ENCODE measurements at regions not wholly inside any gene's neighbourhood (a gene's known extent, or its start where the extent isn't known, plus 50 kb on each side); places are given as distances from the start of the nearest gene placed in this dataset.
"Not testable (repeated sequence)": the region's sequence is repeated elsewhere in the genome, so short reads cannot be mapped to it uniquely, and the experiment has no call there.

- no peaks in the 10 kb centered on the region for H3K4me1 ChIP-seq (ENCODE audit: low read depth)
- H3K27me3 ChIP-seq, result no peaks in the 10 kb centered on the region
- H3K27ac ChIP-seq, result no peak overlapping the region
- TF ChIP-seq CTCF (IDR thresholded peaks at IDR 0.05; ENCODE audit: low read depth, low read length), result no peak
- no peak for DNase-seq (ENCODE audit: low read depth in 1 of 2, low spot score in 1 of 2)
- no peaks in the 10 kb centered on the region for H3K9me3 ChIP-seq (ENCODE audit: low read depth)
- no peaks in the 10 kb centered on the region for H3K36me3 ChIP-seq
- H3K4me3 ChIP-seq, result no peak overlapping the region
These were observed 538.1 kb upstream of the GYPC start for GRCh38 chr2:126117886-126118285.

GRCh38 chr2:126145752-126146151 lies 510.2 kb upstream of the GYPC start:
- no peak for DNase-seq (ENCODE audit: low read depth in 1 of 2, low spot score in 1 of 2)
- TF ChIP-seq CTCF (IDR thresholded peaks at IDR 0.05; ENCODE audit: low read depth, low read length), result no peak
- Histone ChIP-seq H3K4me3 (no peak overlapping the region), H3K27ac (no peak overlapping the region), H3K27me3 (no peaks in the 10 kb centered on the region), H3K4me1 (ENCODE audit: low read depth) (no peaks in the 10 kb centered on the region), H3K9me3 (ENCODE audit: low read depth) (no peaks in the 10 kb centered on the region), H3K36me3 (no peaks in the 10 kb centered on the region)

- Histone ChIP-seq H3K27ac (no peak overlapping the region), H3K9me3 (ENCODE audit: low read depth) (no peaks in the 10 kb centered on the region)
These were observed 501.6 kb upstream of the GYPC start for GRCh38 chr2:126154256-126154785.

GRCh38 chr2:126160950-126161349 lies 495.0 kb upstream of the GYPC start:
- H3K27me3 ChIP-seq; H3K9me3 ChIP-seq (ENCODE audit: low read depth); DNase-seq (ENCODE audit: low read depth in 1 of 2, low spot score in 1 of 2); H3K4me3 ChIP-seq; H3K27ac ChIP-seq; H3K36me3 ChIP-seq; H3K4me1 ChIP-seq (ENCODE audit: low read depth): not testable (repeated sequence)

More at GRCh38 chr2:126154256-126154785, 501.6 kb upstream of the GYPC start:
- no peaks in the 10 kb centered on the region for H3K27me3 ChIP-seq
- H3K4me1 ChIP-seq (ENCODE audit: low read depth), result no peaks in the 10 kb centered on the region
- TF ChIP-seq CTCF (IDR thresholded peaks at IDR 0.05; ENCODE audit: low read depth, low read length), result no peak
- no peak for DNase-seq (ENCODE audit: low read depth in 1 of 2, low spot score in 1 of 2)
- no peak overlapping the region for H3K4me3 ChIP-seq
- H3K36me3 ChIP-seq, result no peaks in the 10 kb centered on the region

GRCh38 chr2:126172631-126173184 lies 483.2 kb upstream of the GYPC start:
- Histone ChIP-seq H3K4me3 (no peak overlapping the region), H3K4me1 (ENCODE audit: low read depth) (no peaks in the 10 kb centered on the region), H3K9me3 (ENCODE audit: low read depth) (no peaks in the 10 kb centered on the region), H3K27me3 (no peaks in the 10 kb centered on the region), H3K27ac (no peak overlapping the region), H3K36me3 (no peaks in the 10 kb centered on the region)
- no peak for TF ChIP-seq CTCF (IDR thresholded peaks at IDR 0.05; ENCODE audit: low read depth, low read length)
- no peak for DNase-seq (ENCODE audit: low read depth in 1 of 2, low spot score in 1 of 2)

- H3K27me3 ChIP-seq, result no peaks in the 10 kb centered on the region
- H3K27ac ChIP-seq, result no peak overlapping the region
- no peak for DNase-seq (ENCODE audit: low read depth in 1 of 2, low spot score in 1 of 2)
- H3K36me3 ChIP-seq, result no peaks in the 10 kb centered on the region
- H3K4me1 ChIP-seq (ENCODE audit: low read depth), result no peaks in the 10 kb centered on the region
- TF ChIP-seq CTCF (IDR thresholded peaks at IDR 0.05; ENCODE audit: low read depth, low read length), result no peak
- no peaks in the 10 kb centered on the region for H3K9me3 ChIP-seq (ENCODE audit: low read depth)
- H3K4me3 ChIP-seq, result no peak overlapping the region
These were observed 480.7 kb upstream of the GYPC start for GRCh38 chr2:126175222-126175621.

All from cardiac muscle cell (in vitro differentiated cells and primary cell).